ENCODE measurements at regions not wholly inside any gene's neighbourhood (a gene's known extent, or its start where the extent isn't known, plus 50 kb on each side); places are given as distances from the start of the nearest gene placed in this dataset.

GRCh38 chr12:77387214-77387613 is 321.8 kb upstream of the E2F7 start:
- DNase-seq, result no peak
- intact Hi-C loops (cut with DNase I), result no loop called here

DNA sequence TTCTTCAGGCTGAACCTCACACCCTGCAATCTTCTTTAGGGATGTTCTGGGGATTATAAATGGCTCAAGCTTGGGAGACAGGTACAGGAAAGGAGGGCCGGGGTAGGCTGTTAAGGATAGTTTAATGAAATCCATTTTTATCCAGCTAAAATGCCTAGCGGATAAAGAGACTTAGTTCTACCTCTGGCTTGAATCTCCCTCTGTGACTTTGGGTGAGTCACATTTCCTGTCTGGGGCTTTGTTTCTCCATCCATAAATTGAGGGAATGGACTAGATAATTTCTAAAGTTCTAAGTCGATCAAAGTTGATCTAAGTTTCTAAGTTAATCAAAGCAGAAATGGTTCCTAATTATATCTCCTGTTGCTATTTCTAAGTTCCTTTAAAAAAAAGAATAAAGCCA is 319.6 kb upstream of the E2F7 start:
- intact Hi-C loops (cut with DNase I), result no loop called here
- no peak for DNase-seq

- intact Hi-C loops (cut with DNase I), result no loop called here
- no peak for DNase-seq
Measured at GRCh38 chr12:77382096-77382742, 316.9 kb upstream of the E2F7 start.

GRCh38 chr12:77377622-77378021 is 312.3 kb upstream of the E2F7 start:
- DNase-seq, result no peak
- intact Hi-C loops (cut with DNase I), result no loop called here

- no peak for DNase-seq
- intact Hi-C loops (cut with DNase I), result no loop called here
Measured at GRCh38 chr12:77377116-77377515, 311.7 kb upstream of the E2F7 start.

DNA sequence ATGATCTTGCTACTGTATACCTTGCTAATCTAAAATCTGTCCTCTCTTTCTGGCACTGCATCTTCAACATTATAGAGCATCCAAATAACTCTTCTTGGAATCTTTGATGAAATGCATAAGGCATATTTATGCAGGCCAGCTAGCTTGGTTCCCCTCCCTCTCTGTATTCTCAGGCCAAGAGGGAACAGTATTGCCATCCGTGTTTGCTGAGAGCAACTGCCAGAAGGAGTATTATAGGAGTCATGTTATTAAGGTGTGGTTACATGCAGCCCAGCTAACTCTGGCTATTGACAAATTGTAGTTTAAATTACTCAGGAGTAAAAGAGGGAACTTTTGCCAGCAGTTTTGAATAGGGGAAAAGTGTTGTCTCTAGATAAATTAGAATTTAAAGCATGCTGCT is 309.3 kb upstream of the E2F7 start:
- intact Hi-C loops (cut with DNase I), result no loop called here

GRCh38 chr12:77372494-77372893 is 307.1 kb upstream of the E2F7 start:
- DNase-seq, result no peak
- intact Hi-C loops (cut with DNase I), result no loop called here

More for the DNA sequence above, 309.3 kb upstream of the E2F7 start:
- no peak for DNase-seq

DNA sequence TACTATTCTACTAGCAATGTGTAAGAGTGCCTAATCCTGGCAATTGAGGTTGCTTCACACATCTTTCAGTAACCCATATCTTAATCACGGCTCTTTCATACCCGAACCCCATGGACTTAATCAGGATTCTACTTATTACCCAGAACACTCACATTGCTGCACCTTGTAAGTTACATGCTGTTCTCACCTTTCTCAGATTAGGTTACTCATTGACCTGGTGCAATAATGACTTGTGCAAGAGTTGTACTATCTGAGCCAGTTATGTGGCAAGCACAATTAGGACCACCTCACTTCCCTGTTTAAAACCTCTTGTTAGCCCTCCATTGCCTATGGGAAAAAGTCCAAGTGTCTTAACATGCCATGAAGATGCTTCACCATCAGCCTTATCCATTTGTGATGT is 306.7 kb upstream of the E2F7 start:
- intact Hi-C loops (cut with DNase I), result no loop called here
- no peak for DNase-seq

- intact Hi-C loops (cut with DNase I), result no loop called here
- DNase-seq, result no peak
Measured at GRCh38 chr12:77368379-77368778, 303.0 kb upstream of the E2F7 start.

- intact Hi-C loops (cut with DNase I), result no loop called here
- DNase-seq, result no peak
Measured at GRCh38 chr12:77366616-77367015, 301.2 kb upstream of the E2F7 start.

DNA sequence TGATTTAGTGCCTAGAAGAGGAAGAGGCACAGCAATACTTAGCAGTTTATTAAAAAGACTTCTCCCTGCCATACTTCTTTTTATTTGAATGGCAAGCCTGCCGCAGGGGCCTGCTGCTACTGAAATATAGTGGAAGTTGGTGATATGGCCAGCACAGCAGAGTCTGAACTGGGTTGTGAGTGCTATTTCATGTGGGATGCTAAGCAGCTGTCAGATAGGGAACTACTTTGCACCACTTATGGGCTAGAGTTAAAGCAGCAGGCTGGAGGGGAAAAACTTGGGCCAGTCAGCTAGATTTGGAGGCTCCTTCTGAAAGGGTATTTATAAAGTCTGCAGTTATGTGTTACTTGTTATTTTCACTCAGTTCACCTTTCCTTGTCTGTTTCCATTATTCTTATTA is 299.0 kb upstream of the E2F7 start:
- intact Hi-C loops (cut with DNase I), result no loop called here
- DNase-seq, result no peak

- intact Hi-C loops (cut with DNase I), result no loop called here
- DNase-seq, result no peak
Measured at GRCh38 chr12:77362509-77363210, 297.3 kb upstream of the E2F7 start.

DNA sequence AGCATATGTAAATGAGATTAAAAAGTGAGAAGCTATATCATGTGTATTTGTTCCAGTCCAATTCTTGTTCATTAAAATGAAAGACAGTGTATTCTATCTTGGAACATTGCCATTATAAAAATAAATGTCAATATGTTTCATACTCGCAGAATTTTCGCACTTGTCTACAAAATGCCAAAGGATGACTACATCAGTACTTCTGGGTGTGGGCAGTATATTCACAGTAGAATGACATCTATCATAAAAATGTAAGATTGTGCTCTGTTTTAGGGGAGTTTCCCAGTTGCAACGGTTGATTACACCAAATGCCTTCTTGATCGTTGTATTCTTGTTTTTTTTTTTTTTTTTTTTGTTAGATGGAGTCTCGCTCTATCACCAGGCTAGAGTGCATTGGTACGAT is 292.3 kb upstream of the E2F7 start:
- no peak for DNase-seq
- intact Hi-C loops (cut with DNase I), result no loop called here

- no peak for DNase-seq
- intact Hi-C loops (cut with DNase I), result no loop called here
Measured at GRCh38 chr12:77354766-77355362, 289.5 kb upstream of the E2F7 start.

GRCh38 chr12:77352946-77353345 is 287.6 kb upstream of the E2F7 start:
- intact Hi-C loops (cut with DNase I), result no loop called here

DNA sequence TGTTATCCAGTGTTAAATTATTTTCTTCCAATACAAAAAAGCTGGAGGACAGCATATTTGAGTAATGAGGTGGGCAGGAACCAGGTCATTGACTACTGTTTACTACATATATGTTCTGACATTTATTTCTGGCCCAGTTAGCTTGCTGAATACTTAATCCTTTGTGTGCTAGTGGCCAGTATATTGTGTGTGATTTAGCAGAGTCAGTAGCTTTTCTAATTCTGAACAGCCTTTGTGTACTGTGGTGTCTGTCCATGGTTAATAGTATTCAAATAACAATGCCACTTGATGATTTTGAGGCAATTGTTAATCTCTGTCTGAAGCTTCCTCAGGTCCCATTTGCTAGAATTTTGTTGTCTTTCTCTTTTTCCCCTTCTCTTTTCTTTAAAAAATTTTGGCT is 286.5 kb upstream of the E2F7 start:
- DNase-seq, result no peak
- intact Hi-C loops (cut with DNase I), result no loop called here

More at GRCh38 chr12:77352946-77353345, 287.6 kb upstream of the E2F7 start:
- no peak for DNase-seq

- DNase-seq, result no peak
- intact Hi-C loops (cut with DNase I), result no loop called here
Measured at GRCh38 chr12:77349689-77350370, 284.5 kb upstream of the E2F7 start.

GRCh38 chr12:77347017-77347416 is 281.6 kb upstream of the E2F7 start:
- no peak for DNase-seq
- intact Hi-C loops (cut with DNase I), result no loop called here

GRCh38 chr12:77345336-77345735 is 280.0 kb upstream of the E2F7 start:
- no peak for DNase-seq
- intact Hi-C loops (cut with DNase I), result no loop called here

DNA sequence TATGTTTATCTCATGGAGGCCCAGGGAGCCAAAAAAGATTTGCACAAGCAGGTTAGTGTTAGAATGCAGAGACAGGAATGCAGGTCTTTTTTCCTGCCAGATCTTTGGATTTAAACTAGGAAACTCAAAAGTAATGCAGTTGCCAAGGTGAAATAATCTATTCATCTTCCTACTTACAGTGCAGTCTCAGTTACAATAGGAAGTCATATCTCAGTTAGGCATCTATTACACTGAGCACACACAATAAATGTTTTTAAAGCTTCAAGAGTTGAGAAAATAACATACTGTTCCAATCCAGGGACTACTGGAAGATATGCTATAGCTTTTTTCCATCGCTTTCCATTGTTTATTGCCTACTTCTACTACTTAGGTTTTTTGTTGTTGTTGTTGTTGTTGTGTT is 279.3 kb upstream of the E2F7 start:
- intact Hi-C loops (cut with DNase I), result no loop called here
- no peak for DNase-seq

All from head of caudate nucleus (tissue), 42 donors.